NCI-H510A (cell line): ENCODE measurements at regions not wholly inside any gene's neighbourhood (a gene's known extent, or its start where the extent isn't known, plus 50 kb on each side); places are given as distances from the start of the nearest gene placed in this dataset.
"Not testable (repeated sequence)": the region's sequence is repeated elsewhere in the genome, so short reads cannot be mapped to it uniquely, and the experiment has no call there.

ENCODE experiments used
- DNase-seq: peaks from one replicate; lab custom pipeline; 2025; lab: John Stamatoyannopoulos, UW

- no peak for DNase-seq
These were observed 174.8 kb downstream of the LACC1 start for GRCh38 chr13:44054525-44054924.

DNA sequence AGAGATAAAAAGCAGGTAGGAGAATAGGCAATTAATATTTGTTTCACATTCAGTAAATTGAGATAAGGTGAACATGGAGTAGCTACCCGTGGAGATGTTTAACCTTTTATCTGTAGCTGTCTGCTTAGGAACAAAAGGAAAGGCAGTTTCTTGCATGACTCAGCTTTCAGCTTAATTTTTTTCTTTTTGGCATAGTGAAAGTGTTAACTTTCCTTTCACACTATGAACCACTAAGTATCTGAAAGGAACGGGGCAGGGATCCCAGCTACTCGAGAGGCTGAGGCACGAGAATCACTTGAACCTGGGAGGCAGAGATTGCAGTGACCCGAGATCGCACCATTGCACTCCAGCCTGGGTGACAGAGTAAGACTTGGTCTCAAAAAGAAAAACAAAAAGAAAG lies 176.0 kb downstream of the LACC1 start:
- not testable (repeated sequence) for DNase-seq

- no peak for DNase-seq
These were observed 178.4 kb downstream of the LACC1 start for GRCh38 chr13:44058067-44058466.

DNA sequence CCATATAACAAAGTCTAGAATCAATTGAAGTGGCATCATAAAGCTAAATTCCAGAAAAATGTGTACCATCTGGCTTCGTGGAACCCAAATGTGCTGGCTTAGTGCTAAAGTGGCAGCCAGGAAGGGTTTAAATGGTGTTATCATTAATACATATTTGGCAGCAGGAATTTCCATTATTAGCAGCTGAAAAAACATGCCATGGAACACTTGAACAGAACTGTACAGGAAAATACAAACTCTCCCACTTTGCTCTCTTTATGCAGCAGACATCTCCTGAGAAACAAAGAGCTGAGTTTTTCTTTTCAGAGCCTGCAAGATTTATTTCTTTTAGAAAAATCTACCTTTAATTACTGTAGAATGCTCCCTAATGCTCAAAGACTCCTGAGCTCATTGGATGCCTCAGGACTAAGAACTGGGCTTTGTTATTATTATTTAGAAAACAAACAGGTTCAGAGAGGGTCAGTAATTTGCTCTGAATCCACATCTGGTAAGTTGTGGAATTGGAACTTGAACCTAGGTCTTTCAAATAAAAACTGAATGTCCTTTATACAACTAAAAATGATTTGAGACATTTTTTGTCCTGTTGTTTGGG lies 179.0 kb downstream of the LACC1 start:
- no peak for DNase-seq

GRCh38 chr13:44061876-44062275 lies 182.2 kb downstream of the LACC1 start:
- DNase-seq: no peak

DNA sequence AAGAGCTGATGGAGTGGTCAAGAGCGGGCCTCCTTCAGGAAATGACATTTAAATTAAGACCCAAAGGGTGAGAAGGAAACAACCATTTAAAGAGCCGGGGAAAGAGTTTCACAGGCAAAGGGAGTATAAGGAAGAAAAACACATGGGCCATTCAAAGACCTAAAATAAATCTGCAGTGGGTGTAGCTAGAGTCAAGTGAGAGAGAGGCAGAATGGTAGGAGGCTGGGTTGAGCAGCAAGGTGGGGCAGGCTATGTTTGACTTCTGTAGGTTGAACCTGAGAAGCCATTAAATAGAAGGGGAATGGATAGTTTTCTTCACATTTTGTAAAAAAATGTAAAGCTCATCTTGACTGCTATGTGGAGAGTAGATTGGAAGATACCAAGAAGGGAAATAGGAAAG lies 183.8 kb downstream of the LACC1 start:
- no peak for DNase-seq

DNA sequence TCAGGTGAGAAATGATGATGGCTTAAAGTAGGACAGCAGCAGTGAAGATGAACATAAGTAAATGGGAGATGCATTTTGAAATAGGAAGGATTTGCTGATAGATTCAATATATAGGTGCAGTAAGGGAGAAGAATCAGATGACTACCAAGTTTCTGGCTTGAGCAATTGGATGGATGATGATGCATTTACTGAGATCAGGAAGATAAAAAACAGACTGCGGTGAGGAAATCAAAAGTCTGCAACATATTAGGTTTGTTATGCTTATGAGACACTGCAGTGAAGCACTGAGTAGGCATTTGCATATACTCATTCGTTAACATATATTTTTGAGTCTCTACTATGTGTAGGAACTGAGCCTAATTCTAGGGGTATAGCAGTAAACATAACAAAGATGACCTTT lies 184.2 kb downstream of the LACC1 start:
- DNase-seq: no peak

DNA sequence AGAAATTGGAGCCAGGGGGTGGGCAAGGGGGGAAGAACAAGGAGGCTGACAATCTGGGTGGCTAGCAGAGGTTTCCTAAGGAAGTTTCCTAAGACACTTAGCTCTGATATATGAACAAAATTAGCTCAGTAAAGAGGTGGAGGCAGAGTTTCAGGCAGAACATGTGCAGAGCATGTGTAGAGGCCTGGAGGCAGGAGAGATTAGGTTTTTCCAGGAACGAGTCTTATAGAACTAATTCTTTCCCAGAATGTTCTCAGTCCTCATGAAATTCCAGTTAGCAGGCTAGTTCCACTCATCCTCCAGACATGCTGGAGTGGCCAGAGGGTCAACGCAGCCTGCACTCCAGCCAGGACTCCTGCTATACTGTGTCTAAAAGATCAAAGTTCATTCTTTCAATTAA lies 184.7 kb downstream of the LACC1 start:
- no peak for DNase-seq

DNA sequence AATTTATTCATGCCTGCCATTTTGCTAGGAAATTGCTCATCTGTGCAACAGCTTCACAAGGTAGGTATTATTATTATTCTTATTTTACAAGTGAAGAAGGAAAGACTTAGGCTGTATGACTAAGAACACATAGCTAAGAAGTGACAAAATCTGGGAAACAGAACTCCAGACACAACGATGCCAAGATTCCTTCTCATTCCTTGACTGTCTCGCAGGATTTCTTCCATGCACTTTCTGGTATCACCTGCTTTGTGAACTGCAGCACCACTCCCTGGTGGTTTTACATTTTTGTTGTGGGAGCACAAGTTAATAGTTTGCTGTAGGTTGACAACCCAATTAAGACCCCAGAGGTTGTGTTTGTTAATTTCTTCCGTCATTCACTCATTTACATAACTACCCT lies 188.5 kb downstream of the LACC1 start:
- DNase-seq: no peak

GRCh38 chr13:44068737-44069136 lies 189.0 kb downstream of the LACC1 start:
- DNase-seq: no peak

DNA sequence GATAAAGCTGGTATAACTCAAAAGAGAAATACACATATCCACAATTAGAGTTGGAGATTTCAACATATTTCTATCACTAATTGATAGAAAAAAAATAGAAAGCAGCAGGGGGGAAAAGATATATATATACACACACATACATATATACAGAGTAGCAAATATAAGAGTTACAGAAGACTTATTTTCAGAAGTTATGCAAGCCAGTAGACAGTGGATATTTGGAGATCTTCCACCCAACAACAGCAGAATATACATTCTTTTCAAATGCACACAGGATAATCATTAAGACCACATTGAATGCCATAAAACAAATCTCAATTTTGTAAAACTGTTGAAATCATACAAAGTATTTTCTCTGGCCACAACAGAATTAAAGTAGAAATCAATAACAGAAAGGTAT lies 192.8 kb downstream of the LACC1 start:
- DNase-seq: no peak

GRCh38 chr13:44074611-44075010 lies 194.9 kb downstream of the LACC1 start:
- no peak for DNase-seq

DNA sequence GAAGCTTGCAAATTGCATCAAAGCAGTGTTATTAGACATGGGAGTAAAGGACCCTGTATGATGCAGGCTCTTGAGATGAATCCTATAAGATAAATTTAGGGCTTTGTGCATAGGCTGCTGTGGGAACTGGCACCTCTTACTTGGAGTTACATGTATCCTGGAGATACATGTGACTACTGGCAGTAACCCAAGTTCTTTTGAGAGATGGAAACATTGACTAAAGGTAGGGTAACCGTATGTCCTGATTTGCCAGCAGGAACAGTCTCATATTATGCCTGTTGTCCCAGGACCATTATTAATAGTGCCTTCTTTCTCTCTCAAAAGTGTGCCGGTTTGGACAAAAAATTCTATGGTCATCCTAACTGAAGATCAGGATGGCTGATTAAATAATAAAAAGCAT lies 195.4 kb downstream of the LACC1 start:
- no peak for DNase-seq

DNA sequence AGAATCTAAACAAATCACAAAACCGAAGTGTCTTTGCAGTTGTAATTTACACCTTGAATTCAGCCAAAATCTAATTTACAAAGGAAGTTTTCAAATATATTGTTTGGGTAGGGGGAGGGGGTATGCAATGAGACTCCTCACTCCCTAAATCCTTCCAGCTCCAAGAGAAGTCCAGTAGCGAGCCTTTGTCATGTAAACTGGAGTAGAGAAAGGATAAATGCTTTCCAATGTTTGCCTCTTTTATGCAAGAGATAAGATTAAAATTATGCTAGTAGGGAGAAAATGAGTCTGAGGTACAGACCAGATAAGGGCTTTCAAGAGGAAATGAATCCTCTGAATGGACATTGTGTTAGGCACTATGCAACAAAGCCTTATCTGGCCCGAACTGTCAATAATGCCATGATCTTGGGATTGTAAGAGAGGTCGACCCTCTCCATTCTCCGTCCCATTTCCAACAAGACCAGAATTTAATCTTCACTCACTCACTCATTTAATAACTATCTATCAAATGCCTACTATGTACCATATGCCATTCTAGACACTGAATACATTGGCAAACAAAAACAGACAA lies 199.2 kb downstream of the LACC1 start:
- no peak for DNase-seq

DNA sequence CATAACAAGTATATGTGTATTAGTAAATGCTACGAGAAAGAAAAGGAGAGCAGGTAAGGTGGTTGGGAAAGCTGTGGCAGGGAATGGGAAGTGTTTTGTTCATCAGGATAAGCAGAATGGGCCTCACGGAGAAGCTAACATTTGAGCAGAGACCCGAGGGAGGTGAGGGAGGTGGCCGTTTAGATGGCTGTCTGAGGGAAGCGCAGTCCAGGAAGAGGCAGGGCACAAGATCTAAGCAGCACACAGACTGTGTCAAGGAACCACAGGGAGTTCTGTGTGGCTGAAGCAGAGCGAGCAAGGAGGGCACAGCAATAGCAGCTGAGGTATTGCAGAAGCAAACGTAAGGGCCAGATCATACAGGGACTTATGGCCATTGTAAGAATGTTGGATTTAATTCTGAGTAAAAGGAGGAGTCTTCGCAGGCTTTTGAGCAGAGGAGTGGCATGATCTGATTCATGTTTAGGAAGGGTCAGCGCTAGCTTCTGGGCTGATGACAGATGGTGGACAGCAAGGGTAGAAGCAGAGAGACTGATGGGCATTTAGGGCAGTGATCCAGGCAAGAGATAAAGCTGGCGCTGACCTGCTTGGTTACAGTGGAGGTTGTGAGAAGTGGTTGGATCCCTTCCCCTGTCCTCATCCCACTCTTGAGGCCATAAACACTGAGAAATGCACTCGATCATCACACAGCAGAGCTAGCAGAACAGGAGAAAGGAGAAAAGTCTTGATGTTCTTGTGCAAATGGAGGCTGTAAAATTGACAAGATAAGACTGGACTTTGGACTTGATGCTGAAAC lies 199.9 kb downstream of the LACC1 start:
- DNase-seq: no peak

DNA sequence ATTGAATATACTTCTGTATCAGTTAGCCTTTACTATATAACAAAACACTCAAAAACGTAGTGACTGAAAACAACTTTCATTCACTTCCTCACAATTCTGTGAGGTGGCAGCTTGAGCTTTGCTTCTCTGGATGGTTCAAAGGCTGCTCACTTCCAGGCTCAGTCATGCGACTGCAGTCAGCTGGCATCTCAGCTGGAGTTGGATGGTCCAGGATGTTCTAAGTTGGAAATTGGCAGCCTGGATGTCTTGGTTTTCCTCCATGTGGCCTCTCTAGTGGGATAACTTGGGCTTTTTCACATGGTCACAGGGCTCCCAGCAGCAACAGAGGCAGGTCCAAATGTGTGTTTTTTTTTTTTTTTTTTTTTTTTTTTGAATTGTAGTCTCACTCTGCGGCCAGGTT lies 204.4 kb downstream of the LACC1 start:
- DNase-seq: no peak

- DNase-seq: no peak
These were observed 206.7 kb downstream of the LACC1 start for GRCh38 chr13:44086389-44086788.

DNA sequence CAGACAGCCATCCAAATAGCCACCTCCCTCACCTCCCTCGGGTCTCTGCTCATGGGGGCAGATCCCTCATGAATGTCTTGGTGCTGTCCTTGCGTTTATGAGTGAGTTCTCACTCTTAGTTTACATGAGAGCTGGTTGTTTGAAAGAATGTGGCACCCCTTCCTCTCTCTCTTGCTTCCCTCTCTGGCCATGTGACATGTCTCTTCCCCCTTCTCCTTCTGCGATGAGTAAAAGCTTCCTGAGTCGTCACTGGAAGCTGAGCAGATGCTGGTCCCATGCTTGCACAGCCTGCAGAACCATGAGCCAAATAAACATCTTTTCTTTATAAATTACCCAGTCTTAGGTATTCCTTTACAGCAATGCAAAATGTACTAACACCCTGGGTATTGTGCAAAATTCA lies 208.7 kb downstream of the LACC1 start:
- DNase-seq: no peak

DNA sequence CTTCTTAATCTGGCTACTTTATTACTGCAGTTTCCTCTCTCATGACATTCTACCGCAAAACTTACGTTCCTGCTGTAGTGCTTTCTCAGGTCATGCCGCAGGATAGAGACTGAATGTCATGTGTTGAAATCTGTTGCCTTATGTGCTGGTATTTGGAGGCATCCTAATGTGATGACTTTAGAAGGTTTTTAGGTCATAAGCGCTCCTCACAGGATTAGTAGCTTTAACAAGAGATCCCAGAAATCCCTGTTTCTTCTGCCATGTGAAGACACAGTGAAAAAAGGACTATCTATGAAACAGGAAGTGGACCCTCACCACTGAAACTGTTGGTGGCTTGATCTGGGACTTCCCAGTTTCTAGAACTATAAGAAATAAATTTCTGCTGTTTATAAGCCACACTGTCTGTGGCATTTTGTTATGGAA lies 209.3 kb downstream of the LACC1 start:
- DNase-seq: no peak

GRCh38 chr13:44089452-44089851 lies 209.7 kb downstream of the LACC1 start:
- DNase-seq: no peak

- DNase-seq: no peak
These were observed 212.6 kb downstream of the LACC1 start for GRCh38 chr13:44092078-44092970.
